AG04449 (cell line): ENCODE measurements at regions not wholly inside any gene's neighbourhood (a gene's known extent, or its start where the extent isn't known, plus 50 kb on each side); places are given as distances from the start of the nearest gene placed in this dataset.
"Not testable (repeated sequence)": the region's sequence is repeated elsewhere in the genome, so short reads cannot be mapped to it uniquely, and the experiment has no call there.

ENCODE experiments used
- CTCF ChIA-PET: fragments of 350-600 bp; formaldehyde crosslinking; extraction: SDS; loops from one replicate; lab custom pipeline; 2021; ENCODE audit warnings: antibody characterized with exemption; lab: Yijun Ruan, JAX
- POLR2A ChIA-PET: fragments of 400-600, 350-600 bp; formaldehyde crosslinking; extraction: SDS; loops from one replicate; lab custom pipeline; 2020; ENCODE audit warnings: antibody characterized with exemption, inconsistent platforms; lab: Yijun Ruan, JAX
- DNase-seq: peaks from one replicate; pipeline ENCODE4 v3.0.0-alpha.2; 2010; ENCODE audit warnings: low read depth, low spot score
- H3K4me3 ChIP-seq: 2 replicates; pipeline ENCODE4 v1.5.1; 2011; ENCODE audit warnings: low read depth, mild to moderate bottlenecking, control low read depth, low read length
- TF ChIP-seq, protein P1 (sequence below): IDR thresholded peaks from one replicate; pipeline ENCODE4 v1.5.1; 2011; ENCODE audit warnings: mild to moderate bottlenecking, moderate library complexity, low read length, control low read depth, inconsistent platforms; ENCODE audit not compliant: insufficient read depth; ENCODE audit errors: missing control alignments

DNA sequence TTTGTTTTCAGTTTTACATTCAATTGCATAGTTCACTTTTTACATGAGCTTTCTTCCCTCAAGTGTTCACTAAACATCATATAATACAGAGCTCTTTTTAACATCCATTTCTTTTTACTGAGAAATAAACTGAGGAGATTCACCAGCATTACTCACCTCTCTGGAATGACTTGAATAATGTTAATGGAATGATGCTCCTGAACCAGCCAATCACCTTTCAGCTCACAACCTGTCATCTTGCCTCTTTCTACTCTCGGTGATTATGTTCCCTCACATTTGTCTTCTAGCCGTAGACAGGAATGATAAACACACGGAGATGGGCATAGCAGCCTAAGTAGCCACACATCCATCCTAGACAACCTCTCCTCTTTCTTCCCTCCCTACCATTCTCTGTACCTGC is 301.7 kb downstream of the PAX3 start:
- POLR2A ChIA-PET, result interaction anchor here (0.7 kb wide), 1 partner anchor 1149 kb away, joined by 3 read pairs; no protein-coding TSS in a partner anchor
- H3K4me3 ChIP-seq, result no peak overlapping the region
- CTCF ChIA-PET, result interaction anchor here (0.7 to 1.6 kb wide), 2 partner anchors 14 to 28 kb away, joined by 3 to 4 read pairs; no protein-coding TSS in a partner anchor
- TF ChIP-seq, protein P1, sequence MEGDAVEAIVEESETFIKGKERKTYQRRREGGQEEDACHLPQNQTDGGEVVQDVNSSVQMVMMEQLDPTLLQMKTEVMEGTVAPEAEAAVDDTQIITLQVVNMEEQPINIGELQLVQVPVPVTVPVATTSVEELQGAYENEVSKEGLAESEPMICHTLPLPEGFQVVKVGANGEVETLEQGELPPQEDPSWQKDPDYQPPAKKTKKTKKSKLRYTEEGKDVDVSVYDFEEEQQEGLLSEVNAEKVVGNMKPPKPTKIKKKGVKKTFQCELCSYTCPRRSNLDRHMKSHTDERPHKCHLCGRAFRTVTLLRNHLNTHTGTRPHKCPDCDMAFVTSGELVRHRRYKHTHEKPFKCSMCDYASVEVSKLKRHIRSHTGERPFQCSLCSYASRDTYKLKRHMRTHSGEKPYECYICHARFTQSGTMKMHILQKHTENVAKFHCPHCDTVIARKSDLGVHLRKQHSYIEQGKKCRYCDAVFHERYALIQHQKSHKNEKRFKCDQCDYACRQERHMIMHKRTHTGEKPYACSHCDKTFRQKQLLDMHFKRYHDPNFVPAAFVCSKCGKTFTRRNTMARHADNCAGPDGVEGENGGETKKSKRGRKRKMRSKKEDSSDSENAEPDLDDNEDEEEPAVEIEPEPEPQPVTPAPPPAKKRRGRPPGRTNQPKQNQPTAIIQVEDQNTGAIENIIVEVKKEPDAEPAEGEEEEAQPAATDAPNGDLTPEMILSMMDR, result no peak
- peak; percentile 59 for DNase-seq

DNA sequence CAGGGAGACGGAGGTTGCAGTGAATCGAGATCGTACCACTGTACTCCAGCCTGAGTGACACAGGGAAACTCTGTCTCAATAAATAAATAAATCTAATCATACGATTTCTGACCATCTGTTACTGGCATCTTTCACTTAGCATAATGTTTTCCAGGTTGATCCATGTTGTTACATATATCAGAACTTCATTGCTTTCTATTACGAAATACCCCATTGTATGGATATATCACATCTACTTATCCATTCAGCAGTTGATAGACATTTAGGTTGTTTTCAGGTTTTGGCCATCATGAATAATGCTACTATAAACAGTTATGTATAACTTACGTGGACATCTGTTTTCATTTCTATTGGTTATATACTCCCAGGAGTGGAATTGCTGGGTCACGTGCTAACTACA is 303.9 kb downstream of the PAX3 start:
- no peak for DNase-seq
- TF ChIP-seq, protein P1, result no peak
- POLR2A ChIA-PET, result no interaction called here
- CTCF ChIA-PET, result no interaction called here
- H3K4me3 ChIP-seq, result no peak overlapping the region

DNA sequence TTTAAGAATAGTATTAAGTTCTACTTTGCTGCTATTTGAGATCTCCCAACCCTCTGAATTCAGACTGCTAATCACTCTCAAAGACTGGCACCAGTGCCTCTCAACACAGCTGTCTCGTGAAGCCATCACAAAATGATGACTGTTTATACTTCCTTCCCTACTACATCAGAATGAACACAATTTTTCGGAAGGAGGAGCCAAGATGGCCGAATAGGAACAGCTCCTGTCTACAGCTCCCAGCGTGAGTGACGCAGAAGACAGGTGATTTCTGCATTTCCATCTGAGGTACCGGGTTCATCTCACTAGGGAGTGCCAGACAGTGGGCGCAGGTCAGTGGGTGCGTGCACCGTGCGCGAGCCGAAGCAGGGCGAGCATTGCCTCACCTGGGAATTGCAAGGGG is 314.4 kb downstream of the PAX3 start:
- CTCF ChIA-PET, H3K4me3 ChIP-seq, DNase-seq, POLR2A ChIA-PET: not testable (repeated sequence)

DNA sequence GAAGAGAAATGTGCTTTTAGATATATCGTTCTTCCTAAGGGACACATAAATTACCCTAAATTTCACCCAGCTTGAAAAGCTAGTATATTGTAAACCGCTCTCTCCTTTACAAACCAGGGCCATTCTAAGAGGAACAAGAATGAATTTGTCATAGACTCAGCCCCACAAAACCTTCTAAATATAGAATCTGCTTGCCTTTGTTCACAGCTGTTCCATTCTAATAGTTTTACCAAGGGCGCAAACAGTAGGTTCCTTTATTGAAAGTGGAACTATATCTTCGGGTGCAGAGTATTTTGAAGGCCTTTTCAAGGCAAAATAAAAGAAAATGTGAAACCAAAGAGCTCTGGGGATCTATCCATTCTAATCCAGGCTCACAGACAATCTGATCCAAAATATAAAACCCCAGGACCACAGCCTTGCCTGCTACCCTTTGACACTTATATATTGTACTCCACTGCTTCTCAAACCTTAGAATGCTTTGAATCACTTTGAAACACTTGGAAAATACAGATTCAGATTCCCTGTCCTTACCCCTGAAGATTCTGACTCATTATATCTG is 316.8 kb downstream of the PAX3 start:
- CTCF ChIA-PET, result interaction anchor here (1.3 kb wide), 1 partner anchor 11 kb away, joined by 3 read pairs; no protein-coding TSS in a partner anchor
- DNase-seq, result no peak
- TF ChIP-seq, protein P1, result no peak
- POLR2A ChIA-PET, result no interaction called here
- H3K4me3 ChIP-seq, result no peak overlapping the region

DNA sequence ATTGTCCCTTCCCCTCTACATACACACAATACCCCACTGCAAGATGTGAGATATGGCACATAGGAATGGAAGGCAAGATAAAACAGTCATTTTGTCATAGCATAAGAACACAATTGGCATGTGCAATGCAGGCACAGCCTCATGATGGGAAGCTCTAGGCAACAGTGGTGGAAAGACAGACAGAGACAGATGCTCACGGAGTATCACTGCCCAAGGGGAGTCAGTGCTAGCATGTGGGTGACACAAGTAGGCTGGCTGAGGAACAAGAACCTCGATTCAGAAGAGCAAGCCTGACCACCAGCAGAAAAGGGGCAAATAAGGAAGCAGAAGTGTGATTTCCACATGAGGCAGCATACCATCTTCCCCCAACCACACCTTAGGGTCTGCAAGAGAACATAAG is 323.6 kb downstream of the PAX3 start:
- TF ChIP-seq, protein P1, result no peak
- CTCF ChIA-PET, result no interaction called here
- no peak for DNase-seq
- no peak overlapping the region for H3K4me3 ChIP-seq
- POLR2A ChIA-PET, result no interaction called here

DNA sequence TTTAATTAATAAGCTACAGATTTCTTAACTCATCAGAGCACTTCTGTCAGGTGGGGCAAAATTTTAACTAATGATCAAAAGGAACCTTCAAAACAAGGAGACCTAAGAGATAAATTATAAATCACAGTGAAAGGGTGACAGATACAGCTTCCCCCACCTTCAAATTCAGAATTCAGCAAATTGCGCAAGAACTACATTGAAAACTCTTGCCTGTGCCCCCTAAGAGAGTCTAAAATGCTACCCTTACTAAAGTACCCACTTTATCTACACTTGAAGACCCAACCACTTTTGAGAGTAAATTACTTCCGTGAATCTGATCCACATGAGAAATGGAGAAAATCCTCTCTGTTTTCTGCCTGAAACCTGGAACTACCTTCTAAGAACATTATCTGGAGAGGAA is 324.9 kb downstream of the PAX3 start:
- no peak overlapping the region for H3K4me3 ChIP-seq
- TF ChIP-seq, protein P1, result no peak
- POLR2A ChIA-PET, result no interaction called here
- CTCF ChIA-PET, result interaction anchor here (0.6 kb wide), 1 partner anchor 18 kb away, joined by 3 read pairs; no protein-coding TSS in a partner anchor
- no peak for DNase-seq

DNA sequence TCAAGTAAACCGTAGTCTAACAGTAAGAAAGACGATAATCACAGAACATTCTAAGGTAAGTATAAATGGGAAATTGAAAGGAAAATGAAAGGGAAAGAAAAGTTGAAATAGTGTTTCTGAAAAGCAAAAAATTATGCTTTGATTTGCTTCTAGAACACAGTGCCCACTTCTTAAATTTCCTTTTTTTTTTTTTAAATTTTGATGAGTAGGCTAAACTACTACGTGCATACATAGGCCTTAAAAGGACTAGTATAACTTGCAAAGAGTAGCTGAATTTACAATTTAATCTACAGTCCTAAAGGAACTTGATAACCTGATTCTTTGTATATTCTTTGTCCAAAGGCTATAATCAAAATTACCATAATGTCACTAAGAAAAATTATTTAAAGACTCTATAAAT is 325.3 kb downstream of the PAX3 start:
- ChIA-PET CTCF (interaction anchor here (0.6 kb wide), 1 partner anchor 19 kb away, joined by 3 read pairs; no protein-coding TSS in a partner anchor), POLR2A (no interaction called here)
- TF ChIP-seq, protein P1, result no peak
- no peak for DNase-seq
- no peak overlapping the region for H3K4me3 ChIP-seq
